Mesothelial cell of epicardium (in vitro differentiated cells): ENCODE measurements at regions not wholly inside any gene's neighbourhood (a gene's known extent, or its start where the extent isn't known, plus 50 kb on each side); places are given as distances from the start of the nearest gene placed in this dataset.
A peak's percentile ranks its signal among the peaks of the same experiment; 100 is the strongest.

ENCODE experiments used
- DNase-seq, 2 experiments: peaks; one replicate each; pipeline ENCODE4 v3.0.0; 2021; ENCODE audit warnings: low spot score in 2 of 2; ENCODE audit not compliant: unreplicated experiment in 2 of 2
- H3K27ac Mint-ChIP-seq: 2 replicates; pipeline ENCODE4 v1.8.0; 2021; ENCODE audit warnings: mixed read lengths
- H3K27me3 Mint-ChIP-seq: 2 replicates; pipeline ENCODE4 v1.8.0; 2021; ENCODE audit warnings: low read depth, mixed read lengths
- H3K36me3 Mint-ChIP-seq: 2 replicates; pipeline ENCODE4 v1.8.0; 2021; ENCODE audit warnings: mixed read lengths
- H3K4me1 Mint-ChIP-seq: 2 replicates; pipeline ENCODE4 v1.8.0; 2021; ENCODE audit warnings: mixed read lengths
- H3K4me3 Mint-ChIP-seq: 2 replicates; pipeline ENCODE4 v1.8.0; 2021; ENCODE audit warnings: mild to moderate bottlenecking, moderate library complexity, mixed read lengths
- H3K9me3 Mint-ChIP-seq: 2 replicates; pipeline ENCODE4 v1.8.0; 2021; ENCODE audit warnings: mixed read lengths
- TF ChIP-seq, protein P1 (sequence below): fragments of 200-600 bp; sonication (generic); IDR thresholded peaks from one replicate; pipeline ENCODE4 v1.5.0; 2021; ENCODE audit warnings: antibody characterized with exemption; ENCODE audit not compliant: unreplicated experiment

DNA sequence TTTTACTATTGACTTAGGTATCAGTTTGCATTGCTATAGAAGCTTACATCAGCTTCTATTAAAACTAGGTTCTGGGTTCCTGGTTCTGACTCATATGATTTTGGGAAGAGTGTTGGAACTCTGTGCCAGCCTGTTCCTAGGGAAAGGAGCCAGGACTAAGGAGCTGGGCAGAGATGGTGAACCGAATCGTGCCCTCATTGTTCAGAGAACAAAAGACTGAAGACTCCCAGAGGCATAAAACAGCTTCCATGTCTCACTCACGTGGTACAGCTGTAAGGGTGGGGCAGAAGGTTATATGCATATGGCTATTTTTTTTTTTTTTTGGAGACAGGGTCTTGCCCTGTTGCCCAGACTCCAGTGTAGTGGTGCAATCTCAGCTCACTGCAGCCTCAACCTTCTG lies 89.1 kb upstream of the THBS2 start:
- no peak for DNase-seq
- Mint-ChIP-seq H3K4me3 (no peak overlapping the region), H3K9me3 (peaks cover 3% of the 10 kb centered on the region), H3K36me3 (no peaks in the 10 kb centered on the region), H3K4me1 (peaks cover 43% of the 10 kb centered on the region), H3K27ac (no peak overlapping the region), H3K27me3 (no peaks in the 10 kb centered on the region)
- TF ChIP-seq, protein P1, sequence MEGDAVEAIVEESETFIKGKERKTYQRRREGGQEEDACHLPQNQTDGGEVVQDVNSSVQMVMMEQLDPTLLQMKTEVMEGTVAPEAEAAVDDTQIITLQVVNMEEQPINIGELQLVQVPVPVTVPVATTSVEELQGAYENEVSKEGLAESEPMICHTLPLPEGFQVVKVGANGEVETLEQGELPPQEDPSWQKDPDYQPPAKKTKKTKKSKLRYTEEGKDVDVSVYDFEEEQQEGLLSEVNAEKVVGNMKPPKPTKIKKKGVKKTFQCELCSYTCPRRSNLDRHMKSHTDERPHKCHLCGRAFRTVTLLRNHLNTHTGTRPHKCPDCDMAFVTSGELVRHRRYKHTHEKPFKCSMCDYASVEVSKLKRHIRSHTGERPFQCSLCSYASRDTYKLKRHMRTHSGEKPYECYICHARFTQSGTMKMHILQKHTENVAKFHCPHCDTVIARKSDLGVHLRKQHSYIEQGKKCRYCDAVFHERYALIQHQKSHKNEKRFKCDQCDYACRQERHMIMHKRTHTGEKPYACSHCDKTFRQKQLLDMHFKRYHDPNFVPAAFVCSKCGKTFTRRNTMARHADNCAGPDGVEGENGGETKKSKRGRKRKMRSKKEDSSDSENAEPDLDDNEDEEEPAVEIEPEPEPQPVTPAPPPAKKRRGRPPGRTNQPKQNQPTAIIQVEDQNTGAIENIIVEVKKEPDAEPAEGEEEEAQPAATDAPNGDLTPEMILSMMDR: no peak

DNA sequence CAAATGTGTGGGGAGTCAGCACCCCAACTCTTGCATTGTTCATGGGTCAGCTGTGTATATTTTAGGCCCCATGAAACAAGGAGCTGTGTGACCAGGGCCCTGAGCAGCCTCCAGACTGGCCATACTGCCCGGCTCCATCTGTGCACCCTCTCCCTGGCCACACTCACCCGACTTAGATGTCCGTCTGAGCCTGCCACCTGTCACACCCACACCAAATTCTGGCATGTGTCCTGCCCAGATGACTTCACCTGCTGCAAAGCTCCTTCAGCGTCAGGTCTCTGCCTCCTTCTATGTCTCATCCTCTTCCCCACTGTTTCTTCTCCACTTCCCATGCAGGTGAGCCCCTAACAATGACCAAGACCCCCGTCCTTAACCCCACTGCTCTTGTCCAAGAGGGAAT lies 88.1 kb upstream of the THBS2 start:
- TF ChIP-seq, protein P1: no peak
- Mint-ChIP-seq H3K27me3 (no peaks in the 10 kb centered on the region), H3K9me3 (peaks cover 3% of the 10 kb centered on the region), H3K36me3 (no peaks in the 10 kb centered on the region), H3K4me1 (peaks cover 47% of the 10 kb centered on the region), H3K27ac (no peak overlapping the region), H3K4me3 (no peak overlapping the region)
- DNase-seq: no peak

DNA sequence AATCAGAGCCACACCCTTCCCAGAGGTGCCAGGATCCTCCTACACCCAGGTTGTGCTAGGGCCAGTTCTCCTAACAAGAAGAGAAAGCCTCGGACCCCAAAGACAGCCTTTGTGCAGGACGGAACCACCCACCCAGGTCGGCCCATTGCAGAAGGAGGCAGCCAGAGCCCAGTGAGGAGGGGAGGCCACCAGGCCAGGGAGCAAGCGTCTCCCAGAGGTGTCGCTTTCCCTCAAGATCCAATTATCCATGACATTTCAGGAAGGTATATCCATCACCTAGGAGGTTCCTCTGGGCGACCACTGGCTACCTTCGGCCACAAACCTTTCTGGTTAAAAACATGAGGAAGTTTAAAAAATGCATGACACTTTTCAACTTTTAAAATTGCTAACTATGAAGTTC lies 87.4 kb upstream of the THBS2 start:
- DNase-seq: no peak
- TF ChIP-seq, protein P1: no peak
- H3K9me3 Mint-ChIP-seq: peaks cover 1% of the 10 kb centered on the region
- peaks cover 50% of the 10 kb centered on the region for H3K4me1 Mint-ChIP-seq
- no peak overlapping the region for H3K27ac Mint-ChIP-seq
- no peak overlapping the region for H3K4me3 Mint-ChIP-seq
- no peaks in the 10 kb centered on the region for H3K27me3 Mint-ChIP-seq
- H3K36me3 Mint-ChIP-seq: no peaks in the 10 kb centered on the region

DNA sequence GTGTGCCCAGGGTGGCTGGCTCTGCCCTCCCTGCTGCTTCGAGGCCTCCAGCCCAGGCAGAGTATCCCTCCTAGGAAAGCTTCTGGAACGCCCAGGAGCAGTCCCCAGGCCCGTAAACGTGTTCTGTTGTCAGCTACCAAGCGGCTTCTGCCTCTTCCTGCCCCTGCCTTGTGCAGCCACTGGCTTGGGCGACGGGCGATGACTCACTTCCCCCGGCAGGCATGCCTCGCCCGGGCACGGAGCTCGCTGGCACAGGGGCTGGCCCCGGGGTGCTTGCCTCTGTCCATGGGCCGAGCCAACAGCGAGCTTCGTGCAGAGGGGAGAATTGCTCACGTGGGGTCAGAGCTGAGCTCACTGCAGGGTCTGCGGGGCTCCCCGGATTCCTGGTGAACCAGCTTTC lies 86.7 kb upstream of the THBS2 start:
- Mint-ChIP-seq H3K4me3 (no peak overlapping the region), H3K36me3 (no peaks in the 10 kb centered on the region), H3K9me3 (no peaks in the 10 kb centered on the region), H3K27me3 (no peaks in the 10 kb centered on the region), H3K27ac (no peak overlapping the region), H3K4me1 (peaks cover 54% of the 10 kb centered on the region)
- DNase-seq: no peak
- TF ChIP-seq, protein P1: no peak

DNA sequence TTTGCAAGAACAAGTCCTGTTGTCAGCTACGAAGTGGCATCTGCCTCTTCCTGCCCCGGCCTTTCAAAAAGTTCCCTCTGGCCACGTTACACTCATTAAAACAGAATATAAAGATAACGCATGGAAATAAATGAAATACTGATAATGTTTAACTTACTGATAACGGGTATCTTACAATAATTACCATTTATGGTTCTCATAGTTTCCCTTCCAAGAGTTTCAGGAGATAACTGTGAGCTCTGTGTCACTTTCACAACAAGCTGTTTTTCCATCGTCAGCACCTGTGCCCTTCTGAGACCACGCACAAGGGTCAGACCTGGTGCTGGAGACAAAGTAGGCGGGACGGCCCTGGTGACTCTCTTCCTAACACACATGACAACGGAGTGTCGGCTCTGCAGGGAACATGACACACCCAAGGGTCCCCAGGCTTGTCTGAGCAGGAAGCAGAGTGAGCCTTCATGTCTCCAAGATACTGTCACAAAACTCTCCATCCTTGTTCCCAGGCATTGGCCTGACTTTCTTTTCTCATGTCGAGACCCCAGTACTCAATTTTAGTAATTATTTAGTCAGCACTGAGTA lies 86.2 kb upstream of the THBS2 start:
- Mint-ChIP-seq H3K9me3 (no peaks in the 10 kb centered on the region), H3K27me3 (no peaks in the 10 kb centered on the region), H3K36me3 (no peaks in the 10 kb centered on the region), H3K4me1 (peaks cover 54% of the 10 kb centered on the region), H3K4me3 (no peak overlapping the region), H3K27ac (peak overlapping the region; percentile 47)
- no peak for DNase-seq
- TF ChIP-seq, protein P1: no peak

DNA sequence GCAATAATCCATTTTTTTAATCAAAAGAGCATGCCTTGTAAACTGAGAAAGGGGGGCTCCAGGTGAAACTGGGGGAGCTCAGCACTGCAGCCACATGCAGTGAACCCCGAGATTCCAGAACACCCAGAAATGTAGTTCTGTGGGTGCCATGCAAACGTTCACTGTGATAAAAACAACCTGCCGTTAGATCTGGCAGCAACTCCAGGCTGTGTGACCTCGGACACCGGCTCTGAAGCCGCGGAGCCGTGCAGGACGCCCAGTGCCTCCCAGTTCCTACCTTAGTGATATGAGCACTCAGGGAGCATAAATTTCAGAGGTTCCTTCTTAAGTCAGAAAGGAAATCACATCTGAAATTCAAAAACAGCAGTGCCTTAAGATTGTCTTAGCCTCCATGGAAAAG lies 85.4 kb upstream of the THBS2 start:
- TF ChIP-seq, protein P1: no peak
- Mint-ChIP-seq H3K4me1 (peaks cover 47% of the 10 kb centered on the region), H3K27me3 (no peaks in the 10 kb centered on the region), H3K9me3 (no peaks in the 10 kb centered on the region), H3K27ac (peak overlapping the region; percentile 30), H3K36me3 (no peaks in the 10 kb centered on the region), H3K4me3 (no peak overlapping the region)
- DNase-seq: no peak
